SK-N-SH (cell line): ENCODE measurements at regions not wholly inside any gene's neighbourhood (a gene's known extent, or its start where the extent isn't known, plus 50 kb on each side); places are given as distances from the start of the nearest gene placed in this dataset.

Experiments
- CTCF ChIA-PET: fragments of 300-600, 350-600 bp; formaldehyde crosslinking; extraction: SDS; loops from one replicate; lab custom pipeline; 2021; lab: Yijun Ruan, JAX
- POLR2A ChIA-PET: fragments of 350-600 bp; sonication (Branson Sonifier 250); formaldehyde crosslinking; extraction: SDS; loops from one replicate; lab custom pipeline; 2020; ENCODE audit warnings: antibody characterized with exemption, inconsistent platforms; lab: Yijun Ruan, JAX
- DNase-seq: peaks from one replicate; pipeline ENCODE4 v3.0.0; 2012
- H2AFZ ChIP-seq: fragments of 200-600 bp; sonication (generic); 2 replicates; pipeline ENCODE4 v1.8.1; 2016; ENCODE audit warnings: antibody characterized with exemption, mild to moderate bottlenecking, low read depth
- H3F3A ChIP-seq: fragments of 200-600 bp; sonication (generic); replicated peaks from 2 replicates; pipeline ENCODE3; 2016; ENCODE audit warnings: antibody characterized with exemption, mild to moderate bottlenecking; ENCODE audit not compliant: insufficient read depth
- H3K27ac ChIP-seq, 2 experiments: fragments of 200-500 bp in 1 of 2; fragments of 200-600 bp in 1 of 2; sonication (Bioruptor generic) in 1 of 2; sonication (generic), shearing (Covaris generic) in 1 of 2; 2 replicates each; pipeline versions ENCODE4 v1.5.1 to v1.6.1; 2014 to 2016; ENCODE audit warnings: low read depth in 2 of 2, inconsistent platforms in 1 of 2, low read length in 1 of 2, mild to moderate bottlenecking in 1 of 2, mixed read lengths in 1 of 2
- H3K27me3 ChIP-seq: fragments of 200-600 bp; sonication (generic), shearing (Covaris generic); 2 replicates; pipeline ENCODE4 v1.6.1; 2016; ENCODE audit warnings: mixed run types; ENCODE audit not compliant: insufficient read depth
- H3K36me3 ChIP-seq, 2 experiments: fragments of 200-500 bp in 1 of 2; fragments of 200-600 bp in 1 of 2; sonication (Bioruptor generic) in 1 of 2; sonication (generic) in 1 of 2; replicated peaks in 1 of 2; 2 replicates each; pipeline versions ENCODE3 to v1.5.1; 2014 to 2016; ENCODE audit warnings: low read length in 1 of 2, mild to moderate bottlenecking in 1 of 2; ENCODE audit not compliant: insufficient read depth in 2 of 2, control insufficient read depth in 1 of 2
- H3K4me1 ChIP-seq, 2 experiments: fragments of 200-500 bp in 1 of 2; fragments of 200-600 bp in 1 of 2; sonication (Bioruptor generic) in 1 of 2; sonication (generic), shearing (Covaris generic) in 1 of 2; 2 replicates each; pipeline versions ENCODE4 v1.5.1 to v1.6.1; 2014 to 2016; ENCODE audit warnings: low read depth in 1 of 2, low read length in 1 of 2, mixed run types in 1 of 2; ENCODE audit not compliant: insufficient read depth in 2 of 2, control insufficient read depth in 1 of 2
- H3K4me2 ChIP-seq: fragments of 200-600 bp; sonication (generic), shearing (Covaris generic); 2 replicates; pipeline ENCODE4 v1.6.1; 2017; ENCODE audit warnings: mixed run types
- H3K4me3 ChIP-seq, 2 experiments: fragments of 200-500 bp in 1 of 2; fragments of 200-600 bp in 1 of 2; sonication (Bioruptor generic) in 1 of 2; sonication (generic), shearing (Covaris generic) in 1 of 2; 2 replicates each; pipeline versions ENCODE4 v1.5.1 to v1.8.1; 2014 to 2016; ENCODE audit warnings: low read depth in 2 of 2, inconsistent platforms in 1 of 2, low read length in 1 of 2, mild to moderate bottlenecking in 1 of 2, mixed read lengths in 1 of 2, moderate library complexity in 1 of 2
- H3K79me2 ChIP-seq: fragments of 200-600 bp; sonication (generic); 2 replicates; pipeline ENCODE4 v1.8.1; 2017; ENCODE audit warnings: mild to moderate bottlenecking; ENCODE audit not compliant: insufficient read depth
- H3K9ac ChIP-seq: fragments of 200-600 bp; sonication (generic); 2 replicates; pipeline ENCODE4 v1.6.1; 2017; ENCODE audit warnings: mixed run types
- H3K9me2 ChIP-seq: fragments of 200-600 bp; sonication (generic); 2 replicates; pipeline ENCODE4 v1.6.1; 2017; ENCODE audit warnings: mixed run types
- H3K9me3 ChIP-seq: fragments of 200-600 bp; sonication (generic); 2 replicates; pipeline ENCODE4 v1.6.1; 2017; ENCODE audit warnings: mixed run types, mild to moderate bottlenecking, moderate library complexity
- H4K20me1 ChIP-seq: fragments of 200-600 bp; sonication (generic); 2 replicates; pipeline ENCODE4 v1.6.1; 2017; ENCODE audit warnings: mild to moderate bottlenecking, mixed run types; ENCODE audit not compliant: insufficient read depth
- ELF1 ChIP-seq: IDR thresholded peaks from 2 replicates; pipeline ENCODE4 v1.4.0; 2012
- FOSL2 ChIP-seq: IDR thresholded peaks from 2 replicates; pipeline ENCODE4 v1.4.0; 2012; ENCODE audit warnings: low read depth, mild to moderate bottlenecking, moderate library complexity, borderline replicate concordance
- FOXJ3 ChIP-seq: sonication (generic); formaldehyde crosslinking; IDR thresholded peaks from 2 replicates; pipeline ENCODE4 v1.5.1; 2020; ENCODE audit warnings: mild to moderate bottlenecking, missing genetic modification reagents
- FOXM1 ChIP-seq: IDR thresholded peaks from 2 replicates; pipeline ENCODE4 v1.4.0; 2012; ENCODE audit warnings: low read depth, mild to moderate bottlenecking
- GABPA ChIP-seq: IDR thresholded peaks from 2 replicates; pipeline ENCODE4 v1.4.0; 2012; ENCODE audit warnings: low read depth, mild to moderate bottlenecking
- GATA2 ChIP-seq: sonication (generic); formaldehyde crosslinking; IDR thresholded peaks from 2 replicates; pipeline ENCODE4 v1.5.0; 2020; ENCODE audit warnings: mild to moderate bottlenecking, missing genetic modification reagents
- IRF3 ChIP-seq: fragments of 150-350 bp; IDR thresholded peaks from 2 replicates; pipeline ENCODE4 v1.6.1; 2016; ENCODE audit warnings: mild to moderate bottlenecking, low read depth, low read length
- JUND ChIP-seq: IDR thresholded peaks from 2 replicates; pipeline ENCODE4 v1.4.0; 2012
- MEF2A ChIP-seq: IDR thresholded peaks from 2 replicates; pipeline ENCODE4 v1.4.0; 2012; ENCODE audit warnings: low read depth, borderline replicate concordance
- NFIC ChIP-seq: IDR thresholded peaks from 2 replicates; pipeline ENCODE4 v1.4.0; 2012; ENCODE audit warnings: borderline replicate concordance
- POLR2AphosphoS5 ChIP-seq: IDR thresholded peaks from 2 replicates; pipeline ENCODE4 v1.6.1; 2012; ENCODE audit warnings: low read depth, low read length
- RAD21 ChIP-seq: IDR thresholded peaks from 2 replicates; pipeline ENCODE4 v1.6.1; 2012; ENCODE audit warnings: mild to moderate bottlenecking, low read length
- RCOR1 ChIP-seq: fragments of 150-350 bp; IDR thresholded peaks from 2 replicates; pipeline ENCODE4 v1.6.1; 2017; ENCODE audit warnings: antibody characterized with exemption, low read length
- RFX5 ChIP-seq: IDR thresholded peaks from 2 replicates; pipeline ENCODE4 v1.6.1; 2012; ENCODE audit warnings: mild to moderate bottlenecking, improper control_type of control experiment, low read length
- RXRA ChIP-seq: IDR thresholded peaks from 2 replicates; pipeline ENCODE4 v1.4.0; 2012; ENCODE audit warnings: low read depth, mild to moderate bottlenecking, borderline replicate concordance
- SIN3A ChIP-seq: IDR thresholded peaks from 2 replicates; pipeline ENCODE4 v1.6.1; 2012; ENCODE audit warnings: low read depth, mild to moderate bottlenecking, low read length, moderate library complexity, borderline replicate concordance
- SMC3 ChIP-seq: IDR thresholded peaks from 2 replicates; pipeline ENCODE4 v1.6.1; 2012; ENCODE audit warnings: low read depth, low read length, improper control_type of control experiment
- TAF1 ChIP-seq: IDR thresholded peaks from 2 replicates; pipeline ENCODE4 v1.6.1; 2012; ENCODE audit warnings: low read depth, mild to moderate bottlenecking, low read length, moderate library complexity, borderline replicate concordance
- TCF12 ChIP-seq: IDR thresholded peaks from 2 replicates; pipeline ENCODE4 v1.4.0; 2012
- TEAD4 ChIP-seq: IDR thresholded peaks from 2 replicates; pipeline ENCODE4 v1.4.0; 2012; ENCODE audit warnings: mild to moderate bottlenecking, borderline replicate concordance; ENCODE audit not compliant: insufficient read depth
- WGBS: methylation state at CpG from one replicate; pipeline ENCODE4 v1.1.6; 2017; ENCODE audit warnings: low lambda C conversion rate; 5-methylcytosine and 5-hydroxymethylcytosine counted together
- TF ChIP-seq, protein P1 (sequence below): fragments of 150-350 bp; IDR thresholded peaks from 2 replicates; pipeline ENCODE4 v1.6.1; 2017; ENCODE audit warnings: antibody characterized with exemption, low read length, low read depth, borderline replicate concordance
- TF ChIP-seq, protein P2 (sequence below): IDR thresholded peaks from 2 replicates; pipeline ENCODE4; 2012

- ChIA-PET CTCF (no interaction called here), POLR2A (no interaction called here)
- Histone ChIP-seq H3K27ac (no peak overlapping the region), H3K9me3 (no peaks in the 10 kb centered on the region), H3F3A (no peaks in the 10 kb centered on the region), H3K4me3 (no peak overlapping the region), H3K9ac (no peak overlapping the region), H4K20me1 (no peaks in the 10 kb centered on the region), H3K27me3 (no peaks in the 10 kb centered on the region; the same call in 1 of the 2 replicates), H3K4me2 (no peak overlapping the region), H3K36me3 (no peaks in the 10 kb centered on the region), H3K9me2 (no peaks in the 10 kb centered on the region), H3K4me1 (peaks cover 3 to 7% of the 10 kb centered on the region in 2 experiments; a peak in 2 of 4 replicates), H3K79me2 (no peaks in the 10 kb centered on the region), H2AFZ (no peak overlapping the region)
- 43% methylated on average over 3 of the region's 3 CpGs for WGBS
- TF ChIP-seq GABPA, result no peak
- TF ChIP-seq JUND, result no peak
- no peak for TF ChIP-seq RFX5
- no peak for TF ChIP-seq FOXM1
- TF ChIP-seq, protein P1, sequence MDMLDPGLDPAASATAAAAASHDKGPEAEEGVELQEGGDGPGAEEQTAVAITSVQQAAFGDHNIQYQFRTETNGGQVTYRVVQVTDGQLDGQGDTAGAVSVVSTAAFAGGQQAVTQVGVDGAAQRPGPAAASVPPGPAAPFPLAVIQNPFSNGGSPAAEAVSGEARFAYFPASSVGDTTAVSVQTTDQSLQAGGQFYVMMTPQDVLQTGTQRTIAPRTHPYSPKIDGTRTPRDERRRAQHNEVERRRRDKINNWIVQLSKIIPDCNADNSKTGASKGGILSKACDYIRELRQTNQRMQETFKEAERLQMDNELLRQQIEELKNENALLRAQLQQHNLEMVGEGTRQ, result no peak
- TF ChIP-seq RAD21, result no peak
- no peak for TF ChIP-seq SIN3A
- TF ChIP-seq TAF1, result no peak
- no peak for TF ChIP-seq POLR2AphosphoS5
- no peak for TF ChIP-seq ELF1
- DNase-seq, result no peak
These were observed 353.8 kb upstream of the GATB start for GRCh38 chr4:152114562-152114961.

- Histone ChIP-seq H3K27ac (no peak overlapping the region), H3K79me2 (no peaks in the 10 kb centered on the region), H3F3A (no peaks in the 10 kb centered on the region), H3K4me3 (no peak overlapping the region), H3K9me2 (no peaks in the 10 kb centered on the region), H3K4me2 (no peak overlapping the region), H3K4me1 (peaks cover 7 to 10% of the 10 kb centered on the region in 2 experiments; a peak in 2 of 4 replicates), H2AFZ (no peak overlapping the region), H3K36me3 (no peaks in the 10 kb centered on the region), H3K9ac (no peak overlapping the region), H3K27me3 (no peaks in the 10 kb centered on the region; the same call in 1 of the 2 replicates), H4K20me1 (no peaks in the 10 kb centered on the region), H3K9me3 (no peaks in the 10 kb centered on the region)
- 72% methylated on average over 2 of the region's 2 CpGs for WGBS
- TF ChIP-seq RCOR1 (no peak), TEAD4 (no peak), POLR2AphosphoS5 (no peak), TCF12 (no peak), ELF1 (no peak), GATA2 (CRISPR knock-in tag) (no peak), NFIC (no peak), GABPA (no peak), RXRA (no peak), FOSL2 (no peak), FOXM1 (no peak), SIN3A (no peak), MEF2A (no peak), IRF3 (no peak), FOXJ3 (CRISPR knock-in tag) (no peak), SMC3 (no peak)
- TF ChIP-seq, protein P2, sequence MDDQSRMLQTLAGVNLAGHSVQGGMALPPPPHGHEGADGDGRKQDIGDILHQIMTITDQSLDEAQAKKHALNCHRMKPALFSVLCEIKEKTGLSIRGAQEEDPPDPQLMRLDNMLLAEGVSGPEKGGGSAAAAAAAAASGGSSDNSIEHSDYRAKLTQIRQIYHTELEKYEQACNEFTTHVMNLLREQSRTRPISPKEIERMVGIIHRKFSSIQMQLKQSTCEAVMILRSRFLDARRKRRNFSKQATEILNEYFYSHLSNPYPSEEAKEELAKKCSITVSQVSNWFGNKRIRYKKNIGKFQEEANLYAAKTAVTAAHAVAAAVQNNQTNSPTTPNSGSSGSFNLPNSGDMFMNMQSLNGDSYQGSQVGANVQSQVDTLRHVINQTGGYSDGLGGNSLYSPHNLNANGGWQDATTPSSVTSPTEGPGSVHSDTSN, result no peak
- ChIA-PET CTCF (interaction anchor here (0.7 kb wide), 1 partner anchor 9 kb away, joined by 3 read pairs; no protein-coding TSS in a partner anchor), POLR2A (no interaction called here)
- no peak for DNase-seq
These were observed 352.1 kb upstream of the GATB start for GRCh38 chr4:152112887-152113286.
